H9 (cell line): ENCODE measurements at regions not wholly inside any gene's neighbourhood (a gene's known extent, or its start where the extent isn't known, plus 50 kb on each side); places are given as distances from the start of the nearest gene placed in this dataset.

Experiments used
- DNase-seq: peaks from one replicate; pipeline ENCODE4 v3.0.0-alpha.2; 2017
- H2AFZ ChIP-seq: one replicate; pipeline ENCODE4 v1.6.1; 2013; ENCODE audit warnings: mild to moderate bottlenecking, low read length, control low read depth, moderate library complexity
- H2AK5ac ChIP-seq: 2 replicates; pipeline ENCODE4 v1.6.1; 2013; ENCODE audit warnings: low read length, control low read depth, mixed read lengths; ENCODE audit not compliant: insufficient read length
- H2BK120ac ChIP-seq: one replicate; pipeline ENCODE4 v1.6.1; 2013; ENCODE audit warnings: low read depth, mild to moderate bottlenecking, low read length, control low read depth, inconsistent platforms; ENCODE audit not compliant: poor library complexity, severe bottlenecking
- H2BK12ac ChIP-seq: 2 replicates; pipeline ENCODE4 v1.6.1; 2013; ENCODE audit warnings: low read length, control low read depth, mixed read lengths, low read depth; ENCODE audit not compliant: insufficient read length
- H2BK15ac ChIP-seq: 2 replicates; pipeline ENCODE4 v1.6.1; 2013; ENCODE audit warnings: low read depth, low read length, control low read depth
- H2BK20ac ChIP-seq: one replicate; pipeline ENCODE4 v1.6.1; 2013; ENCODE audit warnings: low read depth, mild to moderate bottlenecking, low read length, control low read depth, inconsistent platforms; ENCODE audit not compliant: poor library complexity, severe bottlenecking
- H2BK5ac ChIP-seq: 2 replicates; pipeline ENCODE4 v1.6.1; 2013; ENCODE audit warnings: low read length, control low read depth, mixed read lengths; ENCODE audit not compliant: insufficient read length
- H3K14ac ChIP-seq: 2 replicates; pipeline ENCODE4 v1.6.1; 2013; ENCODE audit warnings: low read length, control low read depth; ENCODE audit not compliant: insufficient read depth
- H3K18ac ChIP-seq: 2 replicates; pipeline ENCODE4 v1.6.1; 2013; ENCODE audit warnings: low read depth, mild to moderate bottlenecking, mixed read lengths, low read length, control low read depth; ENCODE audit not compliant: insufficient read length
- H3K23ac ChIP-seq: 2 replicates; pipeline ENCODE4 v1.6.1; 2013; ENCODE audit warnings: low read length, control low read depth, mixed read lengths, low read depth; ENCODE audit not compliant: insufficient read length
- H3K23me2 ChIP-seq: 2 replicates; pipeline ENCODE4 v1.6.1; 2013; ENCODE audit warnings: low read depth, mild to moderate bottlenecking, mixed read lengths, low read length, control low read depth; ENCODE audit not compliant: insufficient read length, poor library complexity, severe bottlenecking
- H3K27ac ChIP-seq: 2 replicates; pipeline ENCODE4 v1.5.1; 2013; ENCODE audit warnings: low read length, control low read depth, mixed read lengths, low read depth; ENCODE audit not compliant: insufficient read length
- H3K27me3 ChIP-seq: 2 replicates; pipeline ENCODE4 v1.6.1; 2013; ENCODE audit warnings: low read length, control low read depth, inconsistent platforms; ENCODE audit not compliant: insufficient read depth
- H3K4ac ChIP-seq: 2 replicates; pipeline ENCODE4 v1.6.1; 2013; ENCODE audit warnings: low read depth, mild to moderate bottlenecking, control low read depth, inconsistent platforms, low read length, moderate library complexity
- H3K4me1 ChIP-seq: 2 replicates; pipeline ENCODE4 v1.6.1; 2013; ENCODE audit warnings: low read length, control low read depth, inconsistent platforms; ENCODE audit not compliant: insufficient read depth
- H3K4me2 ChIP-seq: 2 replicates; pipeline ENCODE4 v1.6.1; 2013; ENCODE audit warnings: low read length, control low read depth, mixed read lengths; ENCODE audit not compliant: insufficient read length, insufficient read depth
- H3K56ac ChIP-seq: 2 replicates; pipeline ENCODE4 v1.6.1; 2013; ENCODE audit warnings: low read depth, mild to moderate bottlenecking, mixed read lengths, low read length, control low read depth; ENCODE audit not compliant: insufficient read length
- H3K79me1 ChIP-seq: 2 replicates; pipeline ENCODE4 v1.6.1; 2013; ENCODE audit warnings: low read depth, mild to moderate bottlenecking, moderate library complexity, low read length, control low read depth, inconsistent platforms; ENCODE audit not compliant: insufficient read depth, poor library complexity, severe bottlenecking
- H3K79me2 ChIP-seq: 2 replicates; pipeline ENCODE4 v1.6.1; 2013; ENCODE audit warnings: low read length, control low read depth, inconsistent platforms; ENCODE audit not compliant: insufficient read depth
- H3K9ac ChIP-seq: 2 replicates; pipeline ENCODE4 v1.6.1; 2013; ENCODE audit warnings: low read length, control low read depth, mixed read lengths; ENCODE audit not compliant: insufficient read length; ENCODE audit errors: extremely low read depth
- H3K9me3 ChIP-seq: one replicate; pipeline ENCODE4 v1.6.1; 2013; ENCODE audit warnings: low read depth, low read length, inconsistent platforms; ENCODE audit not compliant: control insufficient read depth
- H3T11ph ChIP-seq: one replicate; pipeline ENCODE4 v1.6.1; 2013; ENCODE audit warnings: mild to moderate bottlenecking, low read length, control low read depth, inconsistent platforms
- H4K20me1 ChIP-seq: one replicate; pipeline ENCODE4 v1.6.1; 2013; ENCODE audit not compliant: control insufficient read depth, insufficient read length, insufficient read depth
- H4K5ac ChIP-seq: 2 replicates; pipeline ENCODE4 v1.6.1; 2013; ENCODE audit warnings: low read depth, mild to moderate bottlenecking, mixed read lengths, low read length, control low read depth; ENCODE audit not compliant: insufficient read length
- H4K8ac ChIP-seq: replicated peaks from 2 replicates; pipeline ENCODE4 v1.6.1; 2013; ENCODE audit warnings: low read length, control low read depth, mixed read lengths, low read depth; ENCODE audit not compliant: insufficient read length
- H4K91ac ChIP-seq: 2 replicates; pipeline ENCODE4 v1.6.1; 2013; ENCODE audit warnings: low read depth, mild to moderate bottlenecking, moderate library complexity, mixed read lengths, low read length, control low read depth; ENCODE audit not compliant: insufficient read length
- H3K27ac Mint-ChIP-seq, 3 experiments: 2 replicates in 2 of 3; 3 replicates in 1 of 3; pipeline ENCODE4 v1.8.0; 2020 to 2021; ENCODE audit warnings: mixed read lengths in 3 of 3, mild to moderate bottlenecking in 1 of 3, moderate library complexity in 1 of 3
- H3K27me3 Mint-ChIP-seq: 2 replicates; pipeline ENCODE4 v1.8.0; 2021; ENCODE audit warnings: low read depth, mild to moderate bottlenecking, moderate library complexity, mixed read lengths
- H3K36me3 Mint-ChIP-seq, 3 experiments: 2 replicates in 2 of 3; 3 replicates in 1 of 3; pipeline ENCODE4 v1.8.0; 2020 to 2021; ENCODE audit warnings: low read depth in 3 of 3, mixed read lengths in 3 of 3; ENCODE audit not compliant: insufficient read depth in 1 of 3
- H3K4me1 Mint-ChIP-seq, 2 experiments: 2 replicates each; pipeline ENCODE4 v1.8.0; 2020; ENCODE audit warnings: mixed read lengths in 2 of 2
- H3K4me3 Mint-ChIP-seq, 2 experiments: 2 replicates in 1 of 2; 3 replicates in 1 of 2; pipeline ENCODE4 v1.8.0; 2020 to 2021; ENCODE audit warnings: mild to moderate bottlenecking in 2 of 2, mixed read lengths in 2 of 2, moderate library complexity in 1 of 2
- H3K9me3 Mint-ChIP-seq, 2 experiments: 2 replicates in 1 of 2; 3 replicates in 1 of 2; pipeline ENCODE4 v1.8.0; 2020; ENCODE audit warnings: mild to moderate bottlenecking in 2 of 2, mixed read lengths in 2 of 2, moderate library complexity in 1 of 2
- CTCF ChIP-seq: fragments of 200-600 bp; sonication (generic); conservative IDR thresholded peaks from 3 replicates; pipeline ENCODE4 v1.8.0; 2021; ENCODE audit warnings: antibody characterized with exemption, mild to moderate bottlenecking
- WGBS: extraction: QIAGEN DNeasy Blood & Tissue Kit; methylation state at CpG from one replicate; pipeline ENCODE4 v1.1.7; 2013; ENCODE audit warnings: missing lambda C conversion rate, low lambda C conversion rate, mixed read lengths; ENCODE audit not compliant: insufficient read length; ENCODE audit errors: extremely low coverage; 5-methylcytosine and 5-hydroxymethylcytosine counted together

DNA sequence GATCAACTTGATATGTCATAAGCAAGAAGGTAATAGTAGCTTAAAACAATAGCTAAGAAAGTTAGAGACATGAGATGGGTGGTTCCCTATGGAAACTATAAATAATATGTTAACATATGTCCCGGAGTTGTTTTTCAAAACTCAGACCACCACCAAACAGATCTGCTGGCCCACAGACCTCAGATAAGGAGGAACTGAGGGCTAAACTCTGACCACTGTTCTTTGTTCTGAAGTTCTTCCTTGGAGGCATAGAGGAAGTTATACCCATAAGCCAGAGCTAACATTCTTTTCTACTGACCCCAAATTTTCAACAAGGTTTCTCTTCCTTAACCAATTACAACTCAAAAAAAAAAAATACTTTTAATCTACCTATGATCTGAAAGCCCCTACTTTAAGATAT lies 156.1 kb upstream of the FSCB start:
- no peak overlapping the region for H3K23ac ChIP-seq
- no peak overlapping the region for H3K27ac Mint-ChIP-seq
- no peaks in the 10 kb centered on the region for H3K9me3 ChIP-seq
- H2BK20ac ChIP-seq, result no peak overlapping the region
- no peak overlapping the region for H3K9ac ChIP-seq
- no peaks in the 10 kb centered on the region for H3K4me1 ChIP-seq
- WGBS, result no CpG with 5 or more reads among the region's 1 CpG
- no peaks in the 10 kb centered on the region for H3K23me2 ChIP-seq
- no peak overlapping the region for H3K56ac ChIP-seq
- H3K4me3 Mint-ChIP-seq, result no peak overlapping the region
- no peak for DNase-seq
- H3K18ac ChIP-seq, result no peak overlapping the region
- H3T11ph ChIP-seq, result no peak overlapping the region
- H2BK120ac ChIP-seq, result no peak overlapping the region
- peaks cover 0 to 2% of the 10 kb centered on the region in 2 experiments; a peak in 1 of 5 replicates for H3K9me3 Mint-ChIP-seq
- no peak for TF ChIP-seq CTCF
- H3K27me3 ChIP-seq, result no peaks in the 10 kb centered on the region
- no peak overlapping the region for H3K4ac ChIP-seq
- no peak overlapping the region for H2AK5ac ChIP-seq
- no peak overlapping the region for H4K8ac ChIP-seq
- peaks cover 6 to 8% of the 10 kb centered on the region in 2 experiments; a peak in 3 of 4 replicates for H3K4me1 Mint-ChIP-seq
- no peak overlapping the region for H2AFZ ChIP-seq
- no peak overlapping the region for H2BK5ac ChIP-seq
- H3K36me3 Mint-ChIP-seq, result peaks cover 0 to 4% (median 0%) of the 10 kb centered on the region in 3 experiments; a peak in 2 of 7 replicates
- no peak overlapping the region for H2BK12ac ChIP-seq
- no peaks in the 10 kb centered on the region for H3K79me1 ChIP-seq
- H3K14ac ChIP-seq, result no peak overlapping the region
- no peak overlapping the region for H2BK15ac ChIP-seq
- no peak overlapping the region for H4K91ac ChIP-seq
- no peak overlapping the region for H4K5ac ChIP-seq
- no peak overlapping the region for H3K4me2 ChIP-seq
- H3K27ac ChIP-seq, result no peak overlapping the region
- no peaks in the 10 kb centered on the region for H4K20me1 ChIP-seq
- no peaks in the 10 kb centered on the region for H3K27me3 Mint-ChIP-seq
- no peaks in the 10 kb centered on the region for H3K79me2 ChIP-seq
